ENCODE measurements at regions not wholly inside any gene's neighbourhood (a gene's known extent, or its start where the extent isn't known, plus 50 kb on each side); places are given as distances from the start of the nearest gene placed in this dataset.

DNA sequence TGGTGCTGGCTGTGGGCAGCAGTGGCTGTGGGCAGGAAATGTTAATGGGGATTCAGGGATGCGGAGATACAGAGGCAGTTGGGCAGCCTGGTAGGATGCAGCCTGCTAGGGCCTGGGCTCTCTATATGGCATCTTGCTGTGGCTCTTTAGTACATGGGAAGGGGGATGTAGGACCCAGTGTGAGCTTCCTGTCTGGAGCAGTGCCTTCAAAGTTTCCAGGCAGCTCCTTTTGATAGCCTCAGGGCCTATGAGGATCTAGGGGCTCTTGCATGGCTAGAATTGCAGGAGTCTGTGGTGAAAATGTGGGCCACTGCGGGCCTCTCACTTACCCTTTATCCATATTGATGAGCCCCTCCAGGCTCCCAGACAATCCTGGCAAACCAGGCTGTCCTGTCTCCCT lies 213.2 kb upstream of the SNX19 start:
- no peaks in the 10 kb centered on the region for H3K27me3 ChIP-seq (ENCODE audit: insufficient read depth, poor library complexity, severe bottlenecking)
- no peak overlapping the region for H3K4me3 ChIP-seq (replicated peaks; ENCODE audit: insufficient read depth, low read length)
- no peak for DNase-seq (ENCODE audit: low read depth in 1 of 2, low spot score in 1 of 2)
- no peak overlapping the region for H3K27ac ChIP-seq (replicated peaks)
- TF ChIP-seq GABPA (IDR thresholded peaks at IDR 0.05; ENCODE audit: low read depth) (no peak), POLR2AphosphoS5 (IDR thresholded peaks at IDR 0.05; ENCODE audit: low read depth) (no peak), SPI1 (IDR thresholded peaks at IDR 0.05; ENCODE audit: borderline replicate concordance, low read depth) (no peak)
- TF ChIP-seq, protein P1, sequence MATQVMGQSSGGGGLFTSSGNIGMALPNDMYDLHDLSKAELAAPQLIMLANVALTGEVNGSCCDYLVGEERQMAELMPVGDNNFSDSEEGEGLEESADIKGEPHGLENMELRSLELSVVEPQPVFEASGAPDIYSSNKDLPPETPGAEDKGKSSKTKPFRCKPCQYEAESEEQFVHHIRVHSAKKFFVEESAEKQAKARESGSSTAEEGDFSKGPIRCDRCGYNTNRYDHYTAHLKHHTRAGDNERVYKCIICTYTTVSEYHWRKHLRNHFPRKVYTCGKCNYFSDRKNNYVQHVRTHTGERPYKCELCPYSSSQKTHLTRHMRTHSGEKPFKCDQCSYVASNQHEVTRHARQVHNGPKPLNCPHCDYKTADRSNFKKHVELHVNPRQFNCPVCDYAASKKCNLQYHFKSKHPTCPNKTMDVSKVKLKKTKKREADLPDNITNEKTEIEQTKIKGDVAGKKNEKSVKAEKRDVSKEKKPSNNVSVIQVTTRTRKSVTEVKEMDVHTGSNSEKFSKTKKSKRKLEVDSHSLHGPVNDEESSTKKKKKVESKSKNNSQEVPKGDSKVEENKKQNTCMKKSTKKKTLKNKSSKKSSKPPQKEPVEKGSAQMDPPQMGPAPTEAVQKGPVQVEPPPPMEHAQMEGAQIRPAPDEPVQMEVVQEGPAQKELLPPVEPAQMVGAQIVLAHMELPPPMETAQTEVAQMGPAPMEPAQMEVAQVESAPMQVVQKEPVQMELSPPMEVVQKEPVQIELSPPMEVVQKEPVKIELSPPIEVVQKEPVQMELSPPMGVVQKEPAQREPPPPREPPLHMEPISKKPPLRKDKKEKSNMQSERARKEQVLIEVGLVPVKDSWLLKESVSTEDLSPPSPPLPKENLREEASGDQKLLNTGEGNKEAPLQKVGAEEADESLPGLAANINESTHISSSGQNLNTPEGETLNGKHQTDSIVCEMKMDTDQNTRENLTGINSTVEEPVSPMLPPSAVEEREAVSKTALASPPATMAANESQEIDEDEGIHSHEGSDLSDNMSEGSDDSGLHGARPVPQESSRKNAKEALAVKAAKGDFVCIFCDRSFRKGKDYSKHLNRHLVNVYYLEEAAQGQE (IDR thresholded peaks at IDR 0.05; ENCODE audit: insufficient replicate concordance, low read depth), result no peak
- TF ChIP-seq, protein P2, sequence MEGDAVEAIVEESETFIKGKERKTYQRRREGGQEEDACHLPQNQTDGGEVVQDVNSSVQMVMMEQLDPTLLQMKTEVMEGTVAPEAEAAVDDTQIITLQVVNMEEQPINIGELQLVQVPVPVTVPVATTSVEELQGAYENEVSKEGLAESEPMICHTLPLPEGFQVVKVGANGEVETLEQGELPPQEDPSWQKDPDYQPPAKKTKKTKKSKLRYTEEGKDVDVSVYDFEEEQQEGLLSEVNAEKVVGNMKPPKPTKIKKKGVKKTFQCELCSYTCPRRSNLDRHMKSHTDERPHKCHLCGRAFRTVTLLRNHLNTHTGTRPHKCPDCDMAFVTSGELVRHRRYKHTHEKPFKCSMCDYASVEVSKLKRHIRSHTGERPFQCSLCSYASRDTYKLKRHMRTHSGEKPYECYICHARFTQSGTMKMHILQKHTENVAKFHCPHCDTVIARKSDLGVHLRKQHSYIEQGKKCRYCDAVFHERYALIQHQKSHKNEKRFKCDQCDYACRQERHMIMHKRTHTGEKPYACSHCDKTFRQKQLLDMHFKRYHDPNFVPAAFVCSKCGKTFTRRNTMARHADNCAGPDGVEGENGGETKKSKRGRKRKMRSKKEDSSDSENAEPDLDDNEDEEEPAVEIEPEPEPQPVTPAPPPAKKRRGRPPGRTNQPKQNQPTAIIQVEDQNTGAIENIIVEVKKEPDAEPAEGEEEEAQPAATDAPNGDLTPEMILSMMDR (IDR thresholded peaks at IDR 0.05; ENCODE audit: insufficient read depth, low read length), result no peak

DNA sequence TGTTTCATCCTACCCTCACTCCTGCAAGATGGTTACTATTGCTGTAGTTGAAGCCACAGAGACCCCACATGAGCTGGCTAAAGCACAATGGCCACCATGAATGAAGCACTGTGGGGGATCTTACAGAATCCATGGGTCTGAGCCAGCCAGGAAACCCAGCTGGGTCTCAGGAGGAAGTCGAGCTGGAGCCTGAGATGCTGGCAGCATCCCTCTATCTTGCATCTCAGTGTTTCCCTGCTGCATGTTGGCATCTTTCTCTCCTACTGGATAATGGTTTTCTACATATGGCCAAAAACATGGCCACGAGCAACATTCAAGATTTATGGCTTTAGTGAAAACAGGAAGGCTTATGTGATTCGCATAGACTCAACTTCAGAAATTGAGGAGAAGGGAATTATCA lies 219.3 kb upstream of the SNX19 start:
- no peak for DNase-seq (ENCODE audit: low read depth in 1 of 2, low spot score in 1 of 2)
- H3K27ac ChIP-seq (replicated peaks), result no peak overlapping the region
- H3K4me3 ChIP-seq (replicated peaks; ENCODE audit: insufficient read depth, low read length), result no peak overlapping the region
- TF ChIP-seq SPI1 (IDR thresholded peaks at IDR 0.05; ENCODE audit: borderline replicate concordance, low read depth) (no peak), POLR2AphosphoS5 (IDR thresholded peaks at IDR 0.05; ENCODE audit: low read depth) (no peak), GABPA (IDR thresholded peaks at IDR 0.05; ENCODE audit: low read depth) (no peak)
- TF ChIP-seq, protein P2 (IDR thresholded peaks at IDR 0.05; ENCODE audit: insufficient read depth, low read length), result no peak
- TF ChIP-seq, protein P1 (IDR thresholded peaks at IDR 0.05; ENCODE audit: insufficient replicate concordance, low read depth), result no peak
- H3K27me3 ChIP-seq (ENCODE audit: insufficient read depth, poor library complexity, severe bottlenecking), result no peaks in the 10 kb centered on the region

DNA sequence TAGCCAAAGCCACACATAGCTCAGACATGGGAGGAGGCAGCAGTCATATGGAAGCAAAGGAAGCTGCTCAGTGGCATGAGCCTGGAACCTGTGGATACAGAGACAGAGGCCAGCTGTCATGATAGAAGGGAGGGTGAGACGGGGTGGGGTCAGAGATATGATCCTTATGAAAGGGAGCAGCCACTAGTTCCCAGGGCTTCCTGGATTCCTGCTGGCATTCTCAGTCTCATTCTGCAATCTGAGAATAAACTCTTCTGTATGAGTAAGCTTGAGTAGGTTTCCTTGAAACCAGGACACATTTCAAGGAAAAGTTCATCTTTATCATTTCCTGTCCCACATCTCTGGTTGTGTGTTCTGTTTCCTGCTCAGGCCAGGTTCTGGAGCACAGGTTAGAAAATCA lies 220.2 kb upstream of the SNX19 start:
- no peak overlapping the region for H3K4me3 ChIP-seq (replicated peaks; ENCODE audit: insufficient read depth, low read length)
- TF ChIP-seq POLR2AphosphoS5 (IDR thresholded peaks at IDR 0.05; ENCODE audit: low read depth) (no peak), SPI1 (IDR thresholded peaks at IDR 0.05; ENCODE audit: borderline replicate concordance, low read depth) (no peak), GABPA (IDR thresholded peaks at IDR 0.05; ENCODE audit: low read depth) (no peak)
- TF ChIP-seq, protein P1 (IDR thresholded peaks at IDR 0.05; ENCODE audit: insufficient replicate concordance, low read depth), result no peak
- TF ChIP-seq, protein P2 (IDR thresholded peaks at IDR 0.05; ENCODE audit: insufficient read depth, low read length), result no peak
- no peak for DNase-seq (ENCODE audit: low read depth in 1 of 2, low spot score in 1 of 2)
- no peaks in the 10 kb centered on the region for H3K27me3 ChIP-seq (ENCODE audit: insufficient read depth, poor library complexity, severe bottlenecking)
- H3K27ac ChIP-seq (replicated peaks), result no peak overlapping the region

Data from HL-60 (cell line).